Muscle layer of colon (tissue), 2 donors: ENCODE measurements at regions not wholly inside any gene's neighbourhood (a gene's known extent, or its start where the extent isn't known, plus 50 kb on each side); places are given as distances from the start of the nearest gene placed in this dataset.
"Not testable (repeated sequence)": the region's sequence is repeated elsewhere in the genome, so short reads cannot be mapped to it uniquely, and the experiment has no call there.

Experiments used
- H3K27ac ChIP-seq: one replicate; pipeline ENCODE4 v1.7.0; 2013; ENCODE audit warnings: low read depth, mild to moderate bottlenecking, low read length, moderate library complexity
- H3K27me3 ChIP-seq, 2 donors: one replicate each; pipeline ENCODE4 v1.7.0; 2013; ENCODE audit warnings: low read length in 2 of 2, mild to moderate bottlenecking in 2 of 2; ENCODE audit not compliant: insufficient read depth in 2 of 2, control insufficient read depth in 1 of 2
- H3K36me3 ChIP-seq: one replicate; pipeline ENCODE4 v1.7.0; 2013; ENCODE audit warnings: mild to moderate bottlenecking, low read length; ENCODE audit not compliant: insufficient read depth
- H3K4me1 ChIP-seq: one replicate; pipeline ENCODE4 v1.7.0; 2013; ENCODE audit warnings: mild to moderate bottlenecking, low read length; ENCODE audit not compliant: insufficient read depth
- H3K4me3 ChIP-seq, 2 donors: one replicate each; pipeline ENCODE4 v1.7.0; 2013; ENCODE audit warnings: low read length in 2 of 2, low read depth in 1 of 2, mild to moderate bottlenecking in 1 of 2, moderate library complexity in 1 of 2
- H3K9ac ChIP-seq: one replicate; pipeline ENCODE4 v1.7.0; 2013; ENCODE audit warnings: low read length
- H3K9me3 ChIP-seq: one replicate; pipeline ENCODE4 v1.7.0; 2013; ENCODE audit warnings: mild to moderate bottlenecking, low read length
- donor health status: abdominal sarcoma.
- donor health status: Adenocarcinoma of cecum.

DNA sequence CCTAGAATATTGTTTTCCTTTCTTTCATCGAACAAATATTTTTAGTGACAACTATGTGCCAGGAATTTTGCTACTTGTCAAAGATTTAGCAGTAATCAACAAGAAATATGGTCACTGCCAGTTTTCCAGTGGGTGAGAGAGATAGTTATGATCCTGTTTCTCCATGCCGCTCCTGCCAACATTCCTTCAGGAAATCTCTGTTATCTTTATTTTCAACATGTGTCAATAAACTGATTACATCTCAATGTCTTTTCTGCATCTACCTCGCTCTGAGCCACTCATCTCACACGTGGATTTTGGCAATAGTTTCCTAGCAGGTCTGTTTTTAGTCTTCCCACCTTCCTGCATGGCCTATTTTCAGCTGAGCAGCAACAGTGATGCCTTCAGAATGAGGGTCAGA, 650.0 kb upstream of the STXBP6 start:
- Histone ChIP-seq H3K27ac (no peak overlapping the region), H3K9ac (no peak overlapping the region), H3K4me1 (no peaks in the 10 kb centered on the region), H3K4me3 (no peak overlapping the region), H3K27me3 (no peaks in the 10 kb centered on the region), H3K9me3 (no peaks in the 10 kb centered on the region), H3K36me3 (no peaks in the 10 kb centered on the region)

DNA sequence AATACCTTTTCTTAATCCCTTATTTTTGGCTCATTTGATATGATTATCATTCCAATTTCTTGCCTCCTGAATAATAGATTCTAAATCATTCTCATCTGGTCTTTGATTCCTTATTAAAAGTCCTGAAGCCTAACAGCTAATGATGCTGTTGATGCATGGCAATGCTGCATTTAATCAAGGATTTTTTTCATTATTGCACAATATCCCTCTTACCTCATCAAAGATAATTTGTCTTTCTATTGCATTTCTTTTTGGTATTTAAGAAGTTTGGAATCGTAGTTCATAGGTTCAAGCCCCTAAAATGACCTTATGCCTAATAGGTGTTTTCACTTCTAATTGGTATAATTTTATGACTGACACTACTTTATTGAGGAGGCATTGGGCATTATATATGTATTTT, 648.2 kb upstream of the STXBP6 start:
- no peak overlapping the region for H3K27ac ChIP-seq
- H3K27me3 ChIP-seq: no peaks in the 10 kb centered on the region
- no peaks in the 10 kb centered on the region for H3K4me1 ChIP-seq
- no peaks in the 10 kb centered on the region for H3K36me3 ChIP-seq
- H3K9ac ChIP-seq: no peak overlapping the region
- no peaks in the 10 kb centered on the region for H3K9me3 ChIP-seq
- H3K4me3 ChIP-seq: no peak overlapping the region

- no peak overlapping the region for H3K27ac ChIP-seq
- no peaks in the 10 kb centered on the region for H3K36me3 ChIP-seq
Measured at GRCh38 chr14:25696176-25696575, 646.2 kb upstream of the STXBP6 start.

GRCh38 chr14:25685004-25685403, 635.1 kb upstream of the STXBP6 start:
- Histone ChIP-seq H3K9me3 (no peaks in the 10 kb centered on the region), H3K4me1 (no peaks in the 10 kb centered on the region), H3K4me3 (no peak overlapping the region), H3K27me3 (no peaks in the 10 kb centered on the region), H3K36me3 (no peaks in the 10 kb centered on the region), H3K9ac (no peak overlapping the region), H3K27ac (no peak overlapping the region)

More at GRCh38 chr14:25696176-25696575, 646.2 kb upstream of the STXBP6 start:
- no peaks in the 10 kb centered on the region for H3K9me3 ChIP-seq
- no peaks in the 10 kb centered on the region for H3K4me1 ChIP-seq
- no peaks in the 10 kb centered on the region for H3K27me3 ChIP-seq
- no peak overlapping the region for H3K4me3 ChIP-seq
- H3K9ac ChIP-seq: no peak overlapping the region

DNA sequence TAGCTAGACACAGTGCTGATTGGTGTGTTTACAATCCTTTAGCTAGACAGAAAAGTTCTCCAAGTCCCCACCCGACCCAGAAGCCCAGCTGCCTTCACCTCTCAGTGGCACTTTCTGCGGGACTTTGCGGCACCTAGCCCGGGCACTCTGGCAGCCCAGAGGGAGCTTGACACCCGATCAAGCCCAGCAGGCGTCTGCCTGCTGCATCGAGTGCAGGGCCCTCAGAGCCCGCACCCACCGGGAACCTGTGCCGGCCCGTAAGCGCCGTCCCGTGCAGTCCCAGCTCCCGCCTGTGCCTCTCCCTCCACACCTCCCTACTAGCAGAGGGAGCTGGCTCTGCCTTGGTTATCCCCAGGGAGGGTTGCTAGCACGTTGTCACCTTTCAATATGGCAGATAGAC, 631.0 kb upstream of the STXBP6 start:
- no peak overlapping the region for H3K9ac ChIP-seq
- no peaks in the 10 kb centered on the region for H3K9me3 ChIP-seq
- no peaks in the 10 kb centered on the region for H3K27me3 ChIP-seq
- no peak overlapping the region for H3K27ac ChIP-seq
- no peak overlapping the region for H3K4me3 ChIP-seq
- no peaks in the 10 kb centered on the region for H3K36me3 ChIP-seq
- H3K4me1 ChIP-seq: no peaks in the 10 kb centered on the region

DNA sequence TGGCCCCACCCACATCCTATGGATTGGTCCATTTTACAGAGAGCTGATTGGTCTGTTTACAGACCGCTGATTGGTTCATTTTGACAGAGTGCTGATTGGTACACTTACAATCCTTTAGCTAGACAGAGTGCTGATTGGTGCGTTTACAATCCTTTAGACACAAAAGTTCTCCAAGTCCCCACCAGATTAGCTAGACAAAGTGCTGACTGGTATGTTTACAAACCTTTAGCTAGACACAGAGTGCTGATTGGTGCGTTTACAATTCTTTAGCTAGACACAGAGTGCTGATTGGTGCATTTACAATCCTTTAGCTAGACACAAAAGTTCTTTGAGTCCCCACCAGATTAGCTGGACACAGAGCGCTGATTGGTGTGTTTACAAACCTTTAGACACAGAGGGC, 630.6 kb upstream of the STXBP6 start:
- H3K27me3 ChIP-seq, H3K9me3 ChIP-seq, H3K36me3 ChIP-seq, H3K27ac ChIP-seq, H3K4me3 ChIP-seq, H3K4me1 ChIP-seq, H3K9ac ChIP-seq: not testable (repeated sequence)

GRCh38 chr14:25677111-25677510, 627.2 kb upstream of the STXBP6 start:
- Histone ChIP-seq H3K9me3 (no peaks in the 10 kb centered on the region), H3K27me3 (no peaks in the 10 kb centered on the region), H3K9ac (no peak overlapping the region), H3K4me3 (no peak overlapping the region), H3K4me1 (no peaks in the 10 kb centered on the region), H3K36me3 (no peaks in the 10 kb centered on the region), H3K27ac (no peak overlapping the region)

DNA sequence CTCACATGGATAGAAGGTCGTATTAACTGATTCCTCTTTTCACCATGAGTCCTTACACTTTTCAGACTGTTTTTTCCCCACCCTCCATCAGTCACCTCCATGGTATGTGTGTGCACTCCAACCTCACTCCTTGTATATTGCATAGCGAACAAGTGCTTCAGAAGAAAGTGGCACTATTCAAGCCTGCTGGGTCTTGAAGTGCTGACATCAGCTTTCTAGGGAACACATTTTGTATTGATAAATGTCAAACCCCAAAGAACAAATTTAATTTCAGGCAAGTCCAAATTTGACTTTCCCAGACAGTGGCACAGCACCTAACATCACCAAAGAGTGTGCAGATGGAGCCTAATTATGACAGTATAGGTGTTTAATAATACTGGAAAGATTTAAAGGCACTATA, 617.4 kb upstream of the STXBP6 start:
- Histone ChIP-seq H3K27ac (no peak overlapping the region), H3K4me3 (no peak overlapping the region), H3K9ac (no peak overlapping the region), H3K9me3 (no peaks in the 10 kb centered on the region), H3K27me3 (no peaks in the 10 kb centered on the region), H3K36me3 (no peaks in the 10 kb centered on the region), H3K4me1 (no peaks in the 10 kb centered on the region)

DNA sequence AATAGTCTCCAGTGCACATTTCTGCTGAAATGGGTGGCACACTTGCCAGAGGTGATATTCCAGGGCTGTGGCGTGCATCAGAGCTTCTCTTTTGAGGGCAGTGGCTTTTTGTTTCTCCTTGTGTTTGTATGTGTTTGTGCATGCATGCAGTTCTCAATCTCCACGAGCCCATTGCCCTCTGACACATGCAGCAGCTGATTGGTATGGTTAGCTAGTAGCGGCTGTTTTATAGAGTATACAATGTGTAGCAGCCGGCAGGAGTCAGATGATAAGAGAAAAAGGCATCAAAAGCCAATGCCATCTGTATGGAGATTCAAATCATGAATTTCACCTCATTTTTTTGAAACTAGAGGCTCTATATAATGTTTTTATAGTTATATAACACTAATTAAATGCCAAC, 616.9 kb upstream of the STXBP6 start:
- Histone ChIP-seq H3K4me1 (no peaks in the 10 kb centered on the region), H3K9me3 (no peaks in the 10 kb centered on the region)

DNA sequence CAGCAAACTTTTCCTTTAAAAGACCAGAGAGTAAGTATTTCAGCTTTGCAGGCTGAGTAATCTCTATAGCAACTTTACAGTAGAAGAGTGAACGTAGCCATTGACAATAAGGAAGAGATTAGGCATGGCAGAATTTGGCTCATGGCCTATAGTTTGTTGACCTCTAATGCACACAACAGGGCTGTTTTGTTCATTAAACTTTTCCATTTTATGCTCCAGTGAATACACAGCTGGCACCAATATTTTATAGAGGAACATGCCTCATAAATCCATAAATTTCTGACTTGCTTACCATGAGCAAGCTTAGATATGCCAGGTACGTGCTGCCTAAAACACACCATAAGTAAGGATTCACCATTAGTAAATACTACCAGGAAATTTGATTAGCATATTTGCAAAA, 609.0 kb upstream of the STXBP6 start:
- H3K27ac ChIP-seq: no peak overlapping the region
- no peaks in the 10 kb centered on the region for H3K9me3 ChIP-seq
- no peaks in the 10 kb centered on the region for H3K4me1 ChIP-seq
- H3K4me3 ChIP-seq: no peak overlapping the region
- H3K36me3 ChIP-seq: no peaks in the 10 kb centered on the region
- H3K9ac ChIP-seq: no peak overlapping the region
- H3K27me3 ChIP-seq: no peaks in the 10 kb centered on the region

More for the DNA sequence above, 616.9 kb upstream of the STXBP6 start:
- Histone ChIP-seq H3K4me3 (no peak overlapping the region), H3K9ac (no peak overlapping the region), H3K27me3 (no peaks in the 10 kb centered on the region), H3K27ac (no peak overlapping the region), H3K36me3 (no peaks in the 10 kb centered on the region)

DNA sequence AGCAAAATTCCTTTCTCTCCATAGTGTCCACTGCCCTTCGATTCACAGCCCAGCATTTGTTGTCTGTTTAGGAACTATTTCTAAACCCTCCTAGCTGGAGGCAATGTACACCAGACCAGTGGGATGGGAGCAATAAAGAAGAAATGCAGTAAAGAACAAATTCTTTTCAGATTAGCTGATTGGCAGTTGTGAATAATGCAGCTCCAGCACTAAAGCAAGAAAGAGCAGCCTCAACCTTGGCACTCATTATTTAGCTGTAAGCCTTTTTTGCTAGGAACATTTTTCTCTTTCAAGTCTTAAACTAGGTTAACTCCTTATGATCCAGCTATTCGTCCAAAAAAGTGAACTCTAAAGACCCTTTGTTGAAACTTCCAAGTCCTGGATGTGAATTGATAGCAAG, 580.5 kb upstream of the STXBP6 start:
- Histone ChIP-seq H3K36me3 (no peaks in the 10 kb centered on the region), H3K4me1 (no peaks in the 10 kb centered on the region), H3K9ac (no peak overlapping the region), H3K27ac (no peak overlapping the region), H3K9me3 (no peaks in the 10 kb centered on the region), H3K27me3 (no peaks in the 10 kb centered on the region), H3K4me3 (no peak overlapping the region)

DNA sequence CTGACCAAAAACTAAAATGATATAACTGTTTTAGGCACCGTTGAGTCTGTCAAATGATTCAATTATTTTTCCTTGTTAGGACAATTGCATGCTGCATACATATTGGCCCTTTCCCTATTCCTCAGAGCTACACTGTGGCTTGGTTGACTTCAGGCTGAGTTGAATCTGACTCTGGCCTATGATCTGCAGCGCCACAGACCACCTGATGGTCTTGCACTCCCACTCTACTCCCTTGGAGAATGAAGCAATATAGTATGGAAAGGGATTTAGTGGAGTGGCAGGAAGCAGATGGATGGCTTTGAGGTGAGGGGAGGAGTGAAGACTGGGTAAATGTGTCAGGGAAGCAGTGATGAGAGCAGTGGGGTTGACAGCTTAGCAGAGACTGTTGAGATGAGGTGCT, 579.0 kb upstream of the STXBP6 start:
- Histone ChIP-seq H3K9ac (no peak overlapping the region), H3K27me3 (no peaks in the 10 kb centered on the region), H3K36me3 (no peaks in the 10 kb centered on the region), H3K4me1 (no peaks in the 10 kb centered on the region), H3K9me3 (no peaks in the 10 kb centered on the region), H3K4me3 (no peak overlapping the region), H3K27ac (no peak overlapping the region)
